ACC112 (cell line): ENCODE measurements at regions not wholly inside any gene's neighbourhood (a gene's known extent, or its start where the extent isn't known, plus 50 kb on each side); places are given as distances from the start of the nearest gene placed in this dataset.

ENCODE experiments used
- H2AFZ ChIP-seq: fragments of 200-600 bp; sonication (generic); one replicate; pipeline ENCODE4 v1.6.0; 2017; ENCODE audit warnings: antibody characterized with exemption, low read length; ENCODE audit not compliant: unreplicated experiment
- H3K27ac ChIP-seq: fragments of 200-600 bp; sonication (generic); 2 replicates; pipeline ENCODE4 v1.5.1; 2014; ENCODE audit warnings: low read depth, mild to moderate bottlenecking, antibody characterized with exemption, low read length, moderate library complexity
- H3K27me3 ChIP-seq: fragments of 200-600 bp; sonication (generic); 2 replicates; pipeline ENCODE4 v1.6.1; 2014; ENCODE audit warnings: mild to moderate bottlenecking, antibody characterized with exemption, low read length, moderate library complexity, mixed read lengths; ENCODE audit not compliant: insufficient read depth
- H3K36me3 ChIP-seq: fragments of 200-600 bp; sonication (generic); 2 replicates; pipeline ENCODE4 v1.6.1; 2016; ENCODE audit warnings: mild to moderate bottlenecking, antibody characterized with exemption, low read length, moderate library complexity, mixed read lengths; ENCODE audit not compliant: insufficient read depth
- H3K4me1 ChIP-seq: fragments of 200-600 bp; sonication (generic); one replicate; pipeline ENCODE4 v1.6.1; 2016; ENCODE audit warnings: low read length, mixed read lengths; ENCODE audit not compliant: insufficient read depth, unreplicated experiment, control insufficient read depth
- H3K4me3 ChIP-seq: fragments of 200-600 bp; sonication (generic); 2 replicates; pipeline ENCODE4 v1.5.1; 2014; ENCODE audit warnings: mild to moderate bottlenecking, low read depth, low read length
- H3K79me2 ChIP-seq: fragments of 200-600 bp; sonication (generic); one replicate; pipeline ENCODE4 v1.6.0; 2016; ENCODE audit warnings: low read length; ENCODE audit not compliant: control insufficient read depth, unreplicated experiment, insufficient read depth

DNA sequence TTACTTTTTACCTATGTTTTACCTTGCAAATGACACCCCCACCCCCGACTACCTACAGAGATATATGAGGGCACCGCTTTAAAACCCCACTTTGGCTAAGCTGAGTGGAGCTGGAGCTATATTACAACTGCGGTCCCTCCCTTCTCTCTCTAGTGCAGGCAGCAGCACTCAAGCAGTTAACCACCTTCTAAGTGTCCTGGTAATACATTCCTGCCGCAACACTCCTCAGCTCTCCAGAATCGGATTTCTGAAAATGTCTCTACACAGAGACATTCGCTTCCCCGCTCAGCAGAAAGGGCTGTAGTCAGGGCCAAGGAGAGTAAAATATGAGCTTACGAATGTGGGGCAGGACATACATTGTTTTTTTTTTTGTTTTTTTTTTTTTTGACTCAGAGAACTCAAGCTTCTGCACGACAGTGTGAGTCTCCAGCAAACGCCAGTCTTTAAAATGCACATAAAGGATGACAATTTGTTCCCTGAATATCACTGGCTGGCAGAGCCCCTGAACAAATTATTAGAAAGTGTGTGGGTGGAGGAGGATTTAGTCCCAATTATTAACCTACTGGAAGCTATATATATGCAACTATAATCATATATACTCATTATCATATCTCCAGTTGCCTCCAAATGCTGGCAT is 287.0 kb upstream of the TET2 start:
- Histone ChIP-seq H3K4me3 (no peak overlapping the region), H2AFZ (no peak overlapping the region), H3K36me3 (no peaks in the 10 kb centered on the region), H3K4me1 (no peaks in the 10 kb centered on the region), H3K79me2 (no peaks in the 10 kb centered on the region), H3K27ac (no peak overlapping the region), H3K27me3 (peaks cover 9% of the 10 kb centered on the region; the same call in 1 of the 2 replicates)

DNA sequence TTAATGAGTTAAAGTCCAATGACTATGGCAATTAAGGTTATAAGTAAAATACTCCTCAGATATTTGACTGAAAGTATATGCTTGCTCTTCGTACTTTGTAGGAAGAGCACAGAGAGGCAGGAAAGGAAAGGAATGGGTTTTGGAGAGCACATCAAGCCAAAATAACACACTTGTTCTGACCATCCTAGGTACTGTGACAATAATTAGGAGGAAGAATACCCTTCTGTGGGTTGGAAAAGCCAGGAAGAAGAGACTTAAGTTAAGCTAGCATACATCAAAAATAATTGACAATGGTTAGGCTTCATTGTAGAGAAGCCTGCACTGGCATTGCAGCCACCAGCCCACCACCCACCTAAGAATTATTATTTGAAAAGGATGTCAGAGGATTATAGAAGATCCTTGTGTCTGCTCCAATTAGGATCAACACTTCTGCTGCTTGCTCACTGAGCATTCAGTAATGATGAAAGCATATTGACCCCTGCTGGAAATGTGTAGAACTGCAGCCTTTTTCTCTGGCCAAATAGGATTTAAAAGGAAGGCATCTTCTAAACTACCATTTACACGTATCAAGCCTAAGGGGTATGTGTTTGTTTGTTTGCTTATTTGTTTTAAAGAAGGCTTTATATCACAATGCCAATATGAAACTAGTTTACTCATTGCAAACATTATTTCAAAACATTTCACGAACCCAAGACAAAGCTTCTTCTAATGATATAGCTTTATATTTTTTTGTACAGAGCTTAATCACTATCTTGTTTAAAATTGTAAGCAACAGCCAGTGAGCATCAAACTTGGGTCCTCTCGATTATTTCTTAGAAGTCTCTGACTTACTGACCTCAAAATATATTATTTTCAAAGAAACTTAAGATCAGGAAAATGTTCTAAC is 286.2 kb upstream of the TET2 start:
- no peak overlapping the region for H3K27ac ChIP-seq
- H3K36me3 ChIP-seq: no peaks in the 10 kb centered on the region
- peaks cover 9% of the 10 kb centered on the region; the same call in 1 of the 2 replicates for H3K27me3 ChIP-seq
- no peaks in the 10 kb centered on the region for H3K4me1 ChIP-seq
- no peaks in the 10 kb centered on the region for H3K79me2 ChIP-seq
- H3K4me3 ChIP-seq: no peak overlapping the region
- no peak overlapping the region for H2AFZ ChIP-seq

DNA sequence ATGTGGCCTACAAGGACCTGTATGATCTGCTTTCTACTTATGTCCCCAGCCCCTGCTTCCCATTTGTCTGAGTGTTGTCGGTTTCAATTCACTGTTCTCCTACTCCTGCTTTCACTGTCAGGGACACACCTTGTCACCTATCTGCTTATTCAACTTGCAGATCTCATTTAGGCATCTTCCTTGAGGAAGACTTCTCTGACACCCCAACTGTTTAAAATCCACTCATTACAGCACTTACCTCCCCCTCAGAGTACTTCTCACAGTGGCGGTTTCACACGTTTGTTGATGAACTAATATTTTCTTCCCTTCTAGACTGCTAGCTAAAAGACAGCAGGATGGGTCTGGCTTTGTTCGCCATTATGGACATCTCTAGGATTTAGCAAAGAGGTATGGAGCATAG is 279.9 kb upstream of the TET2 start:
- no peaks in the 10 kb centered on the region for H3K36me3 ChIP-seq
- H3K79me2 ChIP-seq: no peaks in the 10 kb centered on the region
- H3K27me3 ChIP-seq: no peaks in the 10 kb centered on the region
- no peak overlapping the region for H3K4me3 ChIP-seq
- no peak overlapping the region for H3K27ac ChIP-seq
- H2AFZ ChIP-seq: no peak overlapping the region
- no peaks in the 10 kb centered on the region for H3K4me1 ChIP-seq

GRCh38 chr4:104868533-104868932 is 278.1 kb upstream of the TET2 start:
- Histone ChIP-seq H3K4me3 (no peak overlapping the region), H3K27me3 (no peaks in the 10 kb centered on the region), H2AFZ (no peak overlapping the region), H3K79me2 (no peaks in the 10 kb centered on the region), H3K4me1 (no peaks in the 10 kb centered on the region), H3K27ac (no peak overlapping the region), H3K36me3 (no peaks in the 10 kb centered on the region)

GRCh38 chr4:104868958-104869357 is 277.7 kb upstream of the TET2 start:
- H3K79me2 ChIP-seq: no peaks in the 10 kb centered on the region
- H3K36me3 ChIP-seq: no peaks in the 10 kb centered on the region
- H3K27me3 ChIP-seq: no peaks in the 10 kb centered on the region
- no peak overlapping the region for H3K27ac ChIP-seq
- no peak overlapping the region for H2AFZ ChIP-seq
- H3K4me1 ChIP-seq: no peaks in the 10 kb centered on the region
- no peak overlapping the region for H3K4me3 ChIP-seq

DNA sequence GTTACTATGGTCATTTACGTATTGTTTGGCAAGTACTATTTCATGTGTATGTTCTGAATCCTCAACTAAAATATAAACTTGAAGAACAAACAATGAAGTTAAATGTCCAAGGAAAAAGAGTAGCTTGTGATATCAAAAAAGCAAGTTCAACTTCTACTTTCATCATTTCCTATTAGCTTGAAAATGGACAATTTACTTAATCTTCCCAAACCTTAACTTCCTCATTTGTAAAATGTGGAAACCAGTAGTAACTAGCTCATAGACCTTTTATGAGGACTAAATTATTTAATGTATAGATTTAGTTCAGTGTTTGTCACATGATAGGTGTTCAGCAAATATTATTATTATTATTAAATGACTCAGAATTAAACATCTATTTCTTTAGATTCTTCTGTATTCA is 276.8 kb upstream of the TET2 start:
- no peak overlapping the region for H3K27ac ChIP-seq
- H3K27me3 ChIP-seq: no peaks in the 10 kb centered on the region
- H3K4me3 ChIP-seq: no peak overlapping the region
- H3K36me3 ChIP-seq: no peaks in the 10 kb centered on the region
- no peaks in the 10 kb centered on the region for H3K4me1 ChIP-seq
- no peaks in the 10 kb centered on the region for H3K79me2 ChIP-seq
- no peak overlapping the region for H2AFZ ChIP-seq

DNA sequence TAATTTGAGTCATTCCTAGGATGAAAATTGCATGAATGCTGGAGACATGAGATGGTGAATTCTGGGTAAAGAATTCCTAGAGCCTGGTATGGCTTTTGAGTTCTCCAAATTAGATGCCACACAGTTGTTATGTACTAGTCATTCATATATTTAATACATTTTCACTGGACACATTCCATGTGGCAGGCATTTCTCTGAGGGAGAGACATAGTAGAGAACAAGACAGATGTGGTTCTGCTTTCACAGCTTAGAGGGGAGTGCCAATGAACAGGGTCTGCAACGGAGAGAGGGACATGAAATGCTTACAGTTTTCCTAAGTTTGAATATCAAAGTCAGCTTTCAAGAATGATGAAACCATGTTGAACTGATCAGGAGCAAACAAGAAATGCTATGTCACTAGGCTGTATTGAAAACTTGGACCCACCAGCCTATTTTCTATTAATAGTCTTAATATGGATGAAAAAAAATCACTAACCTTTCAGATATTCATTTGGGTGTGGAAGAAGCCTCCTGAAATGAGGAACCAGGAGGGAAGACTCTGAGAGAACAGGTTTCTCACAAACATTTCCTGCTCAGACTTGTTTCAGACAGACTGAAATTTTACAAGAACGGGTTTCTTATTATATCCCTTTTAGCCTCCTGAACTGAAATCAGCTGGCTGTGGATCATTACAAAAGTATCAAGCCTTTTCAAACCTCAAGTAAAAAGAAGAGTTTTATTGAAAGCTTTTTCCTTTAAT is 276.0 kb upstream of the TET2 start:
- Histone ChIP-seq H2AFZ (no peak overlapping the region), H3K27me3 (no peaks in the 10 kb centered on the region), H3K4me3 (no peak overlapping the region), H3K4me1 (no peaks in the 10 kb centered on the region), H3K27ac (no peak overlapping the region), H3K79me2 (no peaks in the 10 kb centered on the region), H3K36me3 (no peaks in the 10 kb centered on the region)

GRCh38 chr4:104878936-104879335 is 267.7 kb upstream of the TET2 start:
- H3K36me3 ChIP-seq: no peaks in the 10 kb centered on the region
- H3K27me3 ChIP-seq: no peaks in the 10 kb centered on the region
- no peaks in the 10 kb centered on the region for H3K4me1 ChIP-seq
- H3K79me2 ChIP-seq: no peaks in the 10 kb centered on the region
- H2AFZ ChIP-seq: no peak overlapping the region
- no peak overlapping the region for H3K27ac ChIP-seq
- no peak overlapping the region for H3K4me3 ChIP-seq

DNA sequence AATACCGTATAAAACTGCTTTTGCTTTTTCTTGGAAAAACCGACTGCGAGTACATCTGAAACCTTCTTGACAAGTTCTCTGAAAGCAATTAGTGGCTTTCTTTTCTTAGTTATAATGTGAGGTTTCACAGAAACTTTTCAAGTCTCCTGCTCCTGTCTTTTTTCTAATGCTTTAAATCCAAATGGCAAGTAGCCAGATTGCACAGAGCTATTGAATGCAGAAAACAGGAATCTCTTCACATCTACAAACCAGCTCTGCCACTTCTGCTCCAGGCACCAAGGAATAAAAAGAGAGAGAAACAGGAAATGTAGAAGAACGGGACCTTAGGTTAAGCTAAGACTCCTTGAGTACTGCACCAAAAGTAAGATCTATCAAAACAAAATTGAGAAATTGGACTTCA is 267.3 kb upstream of the TET2 start:
- H3K4me3 ChIP-seq: no peak overlapping the region
- no peaks in the 10 kb centered on the region for H3K4me1 ChIP-seq
- H3K27me3 ChIP-seq: no peaks in the 10 kb centered on the region
- no peaks in the 10 kb centered on the region for H3K79me2 ChIP-seq
- H3K36me3 ChIP-seq: no peaks in the 10 kb centered on the region
- H3K27ac ChIP-seq: no peak overlapping the region
- no peak overlapping the region for H2AFZ ChIP-seq

DNA sequence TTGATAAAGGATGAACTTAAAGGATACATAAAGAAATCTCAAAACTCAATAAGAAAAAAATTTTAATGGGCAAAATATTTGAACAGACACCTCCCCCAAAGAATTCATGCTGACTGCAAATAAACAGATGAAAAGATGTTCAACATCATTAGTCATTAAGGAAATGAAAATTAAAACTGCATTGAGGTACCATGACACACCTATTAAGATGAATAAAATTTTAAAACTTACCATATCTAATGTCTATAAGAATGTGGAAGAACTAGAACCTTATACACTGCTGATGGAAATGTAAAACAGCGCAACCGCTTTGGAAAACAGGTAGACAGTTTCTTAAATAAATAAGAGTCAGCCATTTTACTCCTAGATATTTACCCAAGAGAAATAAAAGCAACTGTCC is 266.8 kb upstream of the TET2 start:
- no peaks in the 10 kb centered on the region for H3K79me2 ChIP-seq
- no peak overlapping the region for H3K4me3 ChIP-seq
- no peaks in the 10 kb centered on the region for H3K27me3 ChIP-seq
- H3K36me3 ChIP-seq: no peaks in the 10 kb centered on the region
- no peaks in the 10 kb centered on the region for H3K4me1 ChIP-seq
- no peak overlapping the region for H2AFZ ChIP-seq
- H3K27ac ChIP-seq: no peak overlapping the region
